ENCODE measurements at regions not wholly inside any gene's neighbourhood (a gene's known extent, or its start where the extent isn't known, plus 50 kb on each side); places are given as distances from the start of the nearest gene placed in this dataset.

- DNase-seq (ENCODE audit: extremely low spot score, unreplicated experiment) = no peak
Measured at GRCh38 chr7:81819861-81820260, 50.0 kb upstream of the HGF start.

More at GRCh38 chr7:81819861-81820260, 50.0 kb upstream of the HGF start:
- peaks cover 5% of the 10 kb centered on the region for H3K9me3 Mint-ChIP-seq (ENCODE audit: unreplicated experiment)
- TF ChIP-seq CTCF (IDR thresholded peaks at IDR 0.05) = no peak
- H3K27me3 Mint-ChIP-seq (ENCODE audit: unreplicated experiment) = no peaks in the 10 kb centered on the region
- H3K36me3 Mint-ChIP-seq (ENCODE audit: unreplicated experiment) = peaks cover 4% of the 10 kb centered on the region
- no peak overlapping the region for H3K4me3 Mint-ChIP-seq (ENCODE audit: unreplicated experiment)
- H3K4me1 Mint-ChIP-seq (ENCODE audit: unreplicated experiment) = peaks cover 12% of the 10 kb centered on the region
- H3K27ac Mint-ChIP-seq (ENCODE audit: unreplicated experiment) = no peak overlapping the region

Measured in osteocyte (in vitro differentiated cells).